HepG2 (cell line): ENCODE measurements at regions not wholly inside any gene's neighbourhood (a gene's known extent, or its start where the extent isn't known, plus 50 kb on each side); places are given as distances from the start of the nearest gene placed in this dataset.

ENCODE experiments used
- ATAC-seq: fragments of 200-7000 bp; cut with Tn5 transposase; 3 replicates; pipeline ENCODE4 v1.9.1; 2020; ENCODE audit warnings: mild to moderate bottlenecking, moderate library complexity
- BruUV-seq: library from RNA; stranded (reverse); fragments of 400-500 nt; replicated peaks from 2 replicates; lab custom pipeline; 2021; lab: Mats Ljungman, UMichigan
- CTCF ChIA-PET: fragments of 300-600 bp; formaldehyde crosslinking; extraction: SDS; loops from one replicate; lab custom pipeline; 2021; ENCODE audit warnings: low total read pairs, inconsistent platforms, low intra/inter-chr PET ratio; lab: Yijun Ruan, JAX
- POLR2A ChIA-PET: fragments of 350-600 bp; sonication (Branson Sonifier 250); formaldehyde crosslinking; loops from one replicate; lab custom pipeline; 2020; ENCODE audit warnings: antibody characterized with exemption, inconsistent platforms; lab: Yijun Ruan, JAX
- DNase-seq: peaks from one replicate; pipeline ENCODE4 v3.0.0-alpha.2; 2015; ENCODE audit warnings: low spot score
- FAIRE-seq: peaks from 3 replicates; lab custom pipeline; 2011; peaks lifted over from hg19 to GRCh38; lab: Jason Lieb, UNC
- H2AFZ ChIP-seq: one replicate; pipeline ENCODE4 v1.6.1; 2011; ENCODE audit warnings: low read length, inconsistent platforms
- H3K27ac ChIP-seq: fragments of 300-600 bp; 3 replicates; pipeline ENCODE4 v1.8.0; 2011; ENCODE audit warnings: mixed run types, mild to moderate bottlenecking, mixed read lengths, low read length, inconsistent platforms; ENCODE audit not compliant: insufficient read depth; ENCODE audit errors: extremely low read length
- H3K27me3 ChIP-seq, 2 experiments: fragments of 200-600 bp in 1 of 2; 2 replicates in 1 of 2; 3 replicates in 1 of 2; pipeline versions ENCODE4 v1.6.0 to v1.8.0; 2011; ENCODE audit warnings: low read length in 2 of 2, mild to moderate bottlenecking in 2 of 2, moderate library complexity in 2 of 2, inconsistent platforms in 1 of 2; ENCODE audit not compliant: insufficient read depth in 2 of 2, control insufficient read depth in 1 of 2
- H3K36me3 ChIP-seq, 2 experiments: fragments of 200-600 bp in 1 of 2; replicated peaks in 1 of 2; 2 replicates in 1 of 2; 3 replicates in 1 of 2; pipeline versions ENCODE4 v1.5.1 to v1.8.0; 2011; ENCODE audit warnings: low read length in 2 of 2, inconsistent platforms in 1 of 2; ENCODE audit not compliant: insufficient read depth in 2 of 2, control insufficient read depth in 1 of 2
- H3K4me1 ChIP-seq: 2 replicates; pipeline ENCODE4 v1.5.1; 2012; ENCODE audit warnings: low read length, inconsistent platforms; ENCODE audit not compliant: insufficient read depth
- H3K4me2 ChIP-seq: 2 replicates; pipeline ENCODE4 v1.6.0; 2011; ENCODE audit warnings: low read depth, low read length, inconsistent platforms
- H3K4me3 ChIP-seq, 3 experiments: fragments of 200-600 bp in 1 of 3; sonication (generic), shearing (Covaris generic) in 1 of 3; replicated peaks in 1 of 3; 2 replicates each; pipeline ENCODE4 v1.5.1; 2011 to 2016; ENCODE audit warnings: low read length in 3 of 3, inconsistent platforms in 2 of 3, low read depth in 2 of 3, mild to moderate bottlenecking in 2 of 3, control low read depth in 1 of 3, mixed read lengths in 1 of 3; ENCODE audit not compliant: insufficient read depth in 1 of 3
- H3K79me2 ChIP-seq: one replicate; pipeline ENCODE4 v1.6.1; 2011; ENCODE audit warnings: low read length, inconsistent platforms; ENCODE audit not compliant: insufficient read depth
- H3K9ac ChIP-seq: 2 replicates; pipeline ENCODE4 v1.6.0; 2011; ENCODE audit warnings: mild to moderate bottlenecking, low read depth, low read length, inconsistent platforms; ENCODE audit not compliant: insufficient read depth
- H3K9me3 ChIP-seq: 2 replicates; pipeline ENCODE4 v1.5.1; 2012; ENCODE audit warnings: mild to moderate bottlenecking, low read length
- H4K20me1 ChIP-seq: 2 replicates; pipeline ENCODE4 v1.6.0; 2011; ENCODE audit warnings: inconsistent platforms, mild to moderate bottlenecking, low read length, moderate library complexity; ENCODE audit not compliant: insufficient read depth
- EP300 ChIP-seq, 3 experiments: sonication (generic) in 1 of 3; formaldehyde crosslinking in 1 of 3; IDR thresholded peaks; 2 replicates each; pipeline versions ENCODE4 v1.5.1 to v1.6.1; 2011 to 2020; ENCODE audit warnings: low read depth in 2 of 3, low read length in 2 of 3, borderline replicate concordance in 1 of 3, improper control_type of control experiment in 1 of 3, mild to moderate bottlenecking in 1 of 3, missing genetic modification reagents in 1 of 3, moderate library complexity in 1 of 3
- EZH2 ChIP-seq: conservative IDR thresholded peaks from 2 replicates; pipeline ENCODE4 v1.6.1; 2012; ENCODE audit warnings: mild to moderate bottlenecking, low read depth, low read length, moderate library complexity
- PREB ChIP-seq: sonication (generic); formaldehyde crosslinking; IDR thresholded peaks from 2 replicates; pipeline ENCODE4 v1.4.0; 2020; ENCODE audit warnings: missing genetic modification reagents
- PRPF4 ChIP-seq: fragments of 200-400 bp; formaldehyde crosslinking; IDR thresholded peaks from 2 replicates; pipeline ENCODE4 v1.6.1; 2016; ENCODE audit warnings: low read length, low read depth; ENCODE audit not compliant: poor library complexity, severe bottlenecking
- SAP130 ChIP-seq: IDR thresholded peaks from 2 replicates; pipeline ENCODE4 v1.6.1; 2016; ENCODE audit warnings: low read depth
- ZNF17 ChIP-seq: sonication (generic); formaldehyde crosslinking; IDR thresholded peaks from 2 replicates; pipeline ENCODE4 v1.5.0; 2020; ENCODE audit warnings: mild to moderate bottlenecking, missing genetic modification reagents
- WGBS: methylation state at CpG from one replicate; pipeline ENCODE4 v1.1.6; 2017; ENCODE audit warnings: low lambda C conversion rate; 5-methylcytosine and 5-hydroxymethylcytosine counted together
- in situ Hi-C: cut with HindIII; loops from 2 replicates; pipeline ENCODE4 v1.10.0; 2017; ENCODE audit warnings: low pct_unique_long_range_greater_than_20kb; ENCODE audit not compliant: extremely low pct_ligation_motif_present
- intact Hi-C: fragments of 100-400 bp; cut with micrococcal nuclease; formaldehyde crosslinking; loops from one replicate; pipeline ENCODE4 v1.10.0; 2022; ENCODE audit not compliant: unreplicated experiment
- TF ChIP-seq, protein P1 (sequence below): sonication (generic); formaldehyde crosslinking; IDR thresholded peaks from 2 replicates; pipeline ENCODE4 v1.4.0; 2020; ENCODE audit warnings: low read depth, missing genetic modification reagents

GRCh38 chr13:22076658-22077057, 405.8 kb downstream of the FGF9 start (continued):
- TF ChIP-seq, protein P1, sequence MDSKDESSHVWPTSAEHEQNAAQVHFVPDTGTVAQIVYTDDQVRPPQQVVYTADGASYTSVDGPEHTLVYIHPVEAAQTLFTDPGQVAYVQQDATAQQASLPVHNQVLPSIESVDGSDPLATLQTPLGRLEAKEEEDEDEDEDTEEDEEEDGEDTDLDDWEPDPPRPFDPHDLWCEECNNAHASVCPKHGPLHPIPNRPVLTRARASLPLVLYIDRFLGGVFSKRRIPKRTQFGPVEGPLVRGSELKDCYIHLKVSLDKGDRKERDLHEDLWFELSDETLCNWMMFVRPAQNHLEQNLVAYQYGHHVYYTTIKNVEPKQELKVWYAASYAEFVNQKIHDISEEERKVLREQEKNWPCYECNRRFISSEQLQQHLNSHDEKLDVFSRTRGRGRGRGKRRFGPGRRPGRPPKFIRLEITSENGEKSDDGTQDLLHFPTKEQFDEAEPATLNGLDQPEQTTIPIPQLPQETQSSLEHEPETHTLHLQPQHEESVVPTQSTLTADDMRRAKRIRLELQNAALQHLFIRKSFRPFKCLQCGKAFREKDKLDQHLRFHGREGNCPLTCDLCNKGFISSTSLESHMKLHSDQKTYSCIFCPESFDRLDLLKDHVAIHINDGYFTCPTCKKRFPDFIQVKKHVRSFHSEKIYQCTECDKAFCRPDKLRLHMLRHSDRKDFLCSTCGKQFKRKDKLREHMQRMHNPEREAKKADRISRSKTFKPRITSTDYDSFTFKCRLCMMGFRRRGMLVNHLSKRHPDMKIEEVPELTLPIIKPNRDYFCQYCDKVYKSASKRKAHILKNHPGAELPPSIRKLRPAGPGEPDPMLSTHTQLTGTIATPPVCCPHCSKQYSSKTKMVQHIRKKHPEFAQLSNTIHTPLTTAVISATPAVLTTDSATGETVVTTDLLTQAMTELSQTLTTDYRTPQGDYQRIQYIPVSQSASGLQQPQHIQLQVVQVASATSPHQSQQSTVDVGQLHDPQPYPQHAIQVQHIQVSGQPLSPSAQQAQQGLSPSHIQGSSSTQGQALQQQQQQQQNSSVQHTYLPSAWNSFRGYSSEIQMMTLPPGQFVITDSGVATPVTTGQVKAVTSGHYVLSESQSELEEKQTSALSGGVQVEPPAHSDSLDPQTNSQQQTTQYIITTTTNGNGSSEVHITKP (CRISPR knock-in tag) = no peak
- TF ChIP-seq SAP130 (CRISPR knock-in tag) = no peak

DNA sequence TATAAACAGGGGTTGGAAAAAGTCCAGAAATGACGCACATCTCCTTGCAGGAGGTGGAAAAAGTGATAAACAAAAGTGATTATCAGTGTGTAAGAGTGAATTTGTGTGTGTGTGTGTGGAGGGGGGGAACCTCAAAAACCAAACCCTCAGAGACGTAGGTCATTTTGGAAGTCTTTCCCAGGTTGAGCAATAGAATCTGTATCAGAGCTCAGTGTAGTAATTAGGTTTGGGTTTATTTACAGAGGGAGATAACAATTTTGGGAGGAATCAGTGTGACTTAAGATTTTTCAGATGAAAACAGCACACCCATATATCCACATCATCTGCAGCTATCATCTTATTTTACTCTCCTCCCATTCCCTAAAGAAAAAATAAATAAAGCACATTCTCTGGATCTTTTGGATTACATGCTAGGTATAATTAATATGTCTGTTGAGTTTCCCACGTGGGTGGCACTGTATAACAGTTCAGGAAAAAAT, 406.4 kb downstream of the FGF9 start:
- Histone ChIP-seq H3K4me3 (no peak overlapping the region), H3K9ac (no peak overlapping the region), H3K4me2 (no peak overlapping the region), H3K4me1 (peaks cover 7% of the 10 kb centered on the region; the same call in 1 of the 2 replicates), H3K9me3 (no peaks in the 10 kb centered on the region), H3K27me3 (no peaks in the 10 kb centered on the region), H4K20me1 (no peaks in the 10 kb centered on the region), H3K36me3 (no peaks in the 10 kb centered on the region), H3K27ac (no peak overlapping the region), H3K79me2 (no peaks in the 10 kb centered on the region), H2AFZ (no peak overlapping the region)
- DNase-seq (no peak), FAIRE-seq (no peak), ATAC-seq (no peak)
- intact Hi-C loops (no loop called here), in situ Hi-C loops (no loop called here)
- TF ChIP-seq PREB (CRISPR knock-in tag) (no peak), ZNF17 (no peak), PRPF4 (no peak), EP300 (IDR thresholded peaks at IDR 0.05; ENCODE audit: low read depth in 2 of 2, low read length in 2 of 2) (no peak), EP300 (CRISPR knock-in tag; IDR thresholded peaks at IDR 0.05; ENCODE audit: borderline replicate concordance) (no peak), EZH2 (no peak)
- CTCF ChIA-PET = no interaction called here
- no TSS peak for BruUV-seq
- WGBS = 2% methylated on average over 3 of the region's 3 CpGs
- POLR2A ChIA-PET = no interaction called here
